ENCODE measurements at regions not wholly inside any gene's neighbourhood (a gene's known extent, or its start where the extent isn't known, plus 50 kb on each side); places are given as distances from the start of the nearest gene placed in this dataset.

DNA sequence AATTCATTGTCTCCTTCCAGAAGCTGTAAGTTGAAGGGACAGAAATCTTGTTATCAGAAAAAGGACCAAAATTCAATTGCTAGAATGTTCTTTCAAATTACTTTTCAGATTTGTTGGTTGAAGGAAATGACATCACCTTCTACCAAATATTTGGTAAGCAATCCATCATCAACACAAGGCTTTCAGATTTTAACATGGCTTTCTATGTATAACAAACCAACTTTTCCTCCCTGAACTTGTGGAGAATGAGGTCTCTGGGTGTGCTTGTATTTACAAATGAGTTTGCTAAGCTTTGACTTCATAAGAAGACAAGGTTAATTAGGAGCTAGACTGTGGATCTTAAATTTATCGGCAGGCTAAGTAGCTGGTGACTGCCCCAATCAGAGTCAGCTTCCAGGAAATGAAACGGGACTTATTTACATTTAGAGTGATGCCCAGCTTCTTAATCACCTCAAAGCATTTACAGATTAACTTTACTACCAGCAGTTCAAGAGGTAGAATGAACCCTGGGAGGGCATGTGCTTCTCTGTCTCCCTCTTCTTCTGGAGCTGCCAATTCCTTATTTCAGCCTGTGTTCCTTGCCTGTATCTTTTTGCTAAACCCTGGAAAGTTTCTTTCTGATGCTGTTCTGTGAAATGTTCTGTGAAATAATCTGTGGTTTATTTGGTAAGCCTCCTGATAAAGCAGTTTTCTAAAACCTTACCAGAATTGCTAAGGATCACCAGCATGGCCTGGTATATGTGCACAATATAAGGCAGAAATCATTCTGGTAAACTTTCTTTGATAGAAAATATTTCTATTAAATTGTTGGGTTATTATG lies 248.8 kb upstream of the FZD8 start:
- no peaks in the 10 kb centered on the region for H3F3A ChIP-seq (ENCODE audit: low read depth)
- H3K9me2 ChIP-seq (replicated peaks; ENCODE audit: low read depth, low read length): no peaks in the 10 kb centered on the region
- no peak overlapping the region for H3K9ac ChIP-seq (ENCODE audit: low read depth, low read length, poor library complexity, severe bottlenecking)
- TF ChIP-seq EZH2phosphoT487 (IDR thresholded peaks at IDR 0.05; ENCODE audit: borderline replicate concordance): no peak
- TF ChIP-seq, protein P1, sequence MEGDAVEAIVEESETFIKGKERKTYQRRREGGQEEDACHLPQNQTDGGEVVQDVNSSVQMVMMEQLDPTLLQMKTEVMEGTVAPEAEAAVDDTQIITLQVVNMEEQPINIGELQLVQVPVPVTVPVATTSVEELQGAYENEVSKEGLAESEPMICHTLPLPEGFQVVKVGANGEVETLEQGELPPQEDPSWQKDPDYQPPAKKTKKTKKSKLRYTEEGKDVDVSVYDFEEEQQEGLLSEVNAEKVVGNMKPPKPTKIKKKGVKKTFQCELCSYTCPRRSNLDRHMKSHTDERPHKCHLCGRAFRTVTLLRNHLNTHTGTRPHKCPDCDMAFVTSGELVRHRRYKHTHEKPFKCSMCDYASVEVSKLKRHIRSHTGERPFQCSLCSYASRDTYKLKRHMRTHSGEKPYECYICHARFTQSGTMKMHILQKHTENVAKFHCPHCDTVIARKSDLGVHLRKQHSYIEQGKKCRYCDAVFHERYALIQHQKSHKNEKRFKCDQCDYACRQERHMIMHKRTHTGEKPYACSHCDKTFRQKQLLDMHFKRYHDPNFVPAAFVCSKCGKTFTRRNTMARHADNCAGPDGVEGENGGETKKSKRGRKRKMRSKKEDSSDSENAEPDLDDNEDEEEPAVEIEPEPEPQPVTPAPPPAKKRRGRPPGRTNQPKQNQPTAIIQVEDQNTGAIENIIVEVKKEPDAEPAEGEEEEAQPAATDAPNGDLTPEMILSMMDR (conservative IDR thresholded peaks at IDR 0.05; ENCODE audit: low read length): no peak
- H3K9me3 ChIP-seq (ENCODE audit: insufficient read depth, low read depth, low read length): no peaks in the 10 kb centered on the region; the same call in 1 of the 2 replicates
- no peaks in the 10 kb centered on the region for H3K79me2 ChIP-seq (ENCODE audit: insufficient read depth, low read length)
- no peaks in the 10 kb centered on the region for H3K36me3 ChIP-seq (ENCODE audit: insufficient read depth, low read length)
- no peaks in the 10 kb centered on the region for H3K4me1 ChIP-seq (ENCODE audit: insufficient read depth, low read length, poor library complexity, severe bottlenecking)
- H3K4me3 ChIP-seq (ENCODE audit: low read length, poor library complexity, severe bottlenecking): no peak overlapping the region
- no peaks in the 10 kb centered on the region for H4K20me1 ChIP-seq (ENCODE audit: insufficient read depth, low read length, poor library complexity, severe bottlenecking)
- no peaks in the 10 kb centered on the region for H3K27me3 ChIP-seq (ENCODE audit: insufficient read depth, low read length, poor library complexity, severe bottlenecking)
- no peak overlapping the region for H3K4me2 ChIP-seq (ENCODE audit: low read depth, low read length, poor library complexity, severe bottlenecking)
- H2AFZ ChIP-seq (ENCODE audit: low read length): no peak overlapping the region

DNA sequence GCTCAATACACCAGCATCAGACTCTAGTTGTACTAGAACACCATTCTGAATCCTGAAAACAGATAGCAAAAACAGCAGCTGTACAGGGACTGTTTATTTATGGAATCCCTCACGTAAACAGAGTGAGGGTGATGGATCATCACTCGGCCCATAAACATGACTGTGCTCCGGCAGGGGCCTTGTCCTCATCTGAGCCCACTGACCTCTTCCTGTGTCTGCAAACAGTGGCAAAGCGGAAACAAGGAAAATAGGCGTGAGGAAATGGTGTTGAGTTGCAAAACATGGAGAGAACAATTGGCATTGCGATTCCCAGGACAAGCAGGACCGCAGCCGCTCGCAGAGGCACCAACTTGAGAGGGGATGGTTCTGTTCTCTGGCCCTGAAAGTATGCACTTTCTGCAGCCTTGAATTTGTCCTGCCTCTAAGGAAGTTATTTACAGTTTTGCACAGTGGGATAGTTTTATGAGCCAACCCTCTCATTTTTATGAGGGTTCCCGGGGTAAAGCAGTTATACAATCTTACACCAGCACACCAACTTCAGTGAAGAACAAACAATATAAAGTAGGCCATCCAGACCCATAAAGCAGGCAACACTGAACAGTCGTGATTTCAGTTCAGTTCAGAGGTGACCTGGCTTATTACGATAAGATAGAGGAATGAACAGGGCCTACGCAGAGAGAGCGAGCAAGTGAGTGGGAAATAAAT lies 248.0 kb upstream of the FZD8 start:
- Histone ChIP-seq H3F3A (ENCODE audit: low read depth) (no peaks in the 10 kb centered on the region), H3K9me3 (ENCODE audit: insufficient read depth, low read depth, low read length) (no peaks in the 10 kb centered on the region; the same call in 1 of the 2 replicates), H4K20me1 (ENCODE audit: insufficient read depth, low read length, poor library complexity, severe bottlenecking) (no peaks in the 10 kb centered on the region), H3K79me2 (ENCODE audit: insufficient read depth, low read length) (no peaks in the 10 kb centered on the region), H3K4me2 (ENCODE audit: low read depth, low read length, poor library complexity, severe bottlenecking) (no peak overlapping the region), H3K9me2 (replicated peaks; ENCODE audit: low read depth, low read length) (no peaks in the 10 kb centered on the region), H3K27me3 (ENCODE audit: insufficient read depth, low read length, poor library complexity, severe bottlenecking) (no peaks in the 10 kb centered on the region), H2AFZ (ENCODE audit: low read length) (no peak overlapping the region), H3K4me1 (ENCODE audit: insufficient read depth, low read length, poor library complexity, severe bottlenecking) (no peaks in the 10 kb centered on the region), H3K36me3 (ENCODE audit: insufficient read depth, low read length) (no peaks in the 10 kb centered on the region), H3K9ac (ENCODE audit: low read depth, low read length, poor library complexity, severe bottlenecking) (no peak overlapping the region), H3K4me3 (ENCODE audit: low read length, poor library complexity, severe bottlenecking) (no peak overlapping the region)
- TF ChIP-seq, protein P1 (conservative IDR thresholded peaks at IDR 0.05; ENCODE audit: low read length): no peak

- H3F3A ChIP-seq (ENCODE audit: low read depth): no peaks in the 10 kb centered on the region
- no peak overlapping the region for H3K9ac ChIP-seq (ENCODE audit: low read depth, low read length, poor library complexity, severe bottlenecking)
- no peaks in the 10 kb centered on the region; the same call in 1 of the 2 replicates for H3K9me3 ChIP-seq (ENCODE audit: insufficient read depth, low read depth, low read length)
- no peak overlapping the region for H3K4me2 ChIP-seq (ENCODE audit: low read depth, low read length, poor library complexity, severe bottlenecking)
- H3K4me1 ChIP-seq (ENCODE audit: insufficient read depth, low read length, poor library complexity, severe bottlenecking): no peaks in the 10 kb centered on the region
- H3K9me2 ChIP-seq (replicated peaks; ENCODE audit: low read depth, low read length): no peaks in the 10 kb centered on the region
- H3K36me3 ChIP-seq (ENCODE audit: insufficient read depth, low read length): no peaks in the 10 kb centered on the region
- H3K4me3 ChIP-seq (ENCODE audit: low read length, poor library complexity, severe bottlenecking): no peak overlapping the region
- TF ChIP-seq, protein P1 (conservative IDR thresholded peaks at IDR 0.05; ENCODE audit: low read length): no peak
- TF ChIP-seq EZH2phosphoT487 (IDR thresholded peaks at IDR 0.05; ENCODE audit: borderline replicate concordance): no peak
- no peaks in the 10 kb centered on the region for H3K79me2 ChIP-seq (ENCODE audit: insufficient read depth, low read length)
- H4K20me1 ChIP-seq (ENCODE audit: insufficient read depth, low read length, poor library complexity, severe bottlenecking): no peaks in the 10 kb centered on the region
- H2AFZ ChIP-seq (ENCODE audit: low read length): no peak overlapping the region
- H3K27me3 ChIP-seq (ENCODE audit: insufficient read depth, low read length, poor library complexity, severe bottlenecking): no peaks in the 10 kb centered on the region
These were observed 247.1 kb upstream of the FZD8 start for GRCh38 chr10:35889226-35889625.

Data from Loucy (cell line).